HL-60 (cell line): ENCODE measurements at regions not wholly inside any gene's neighbourhood (a gene's known extent, or its start where the extent isn't known, plus 50 kb on each side); places are given as distances from the start of the nearest gene placed in this dataset.

Source experiments
- DNase-seq, 2 experiments: peaks; one replicate each; pipeline ENCODE4 v3.0.0-alpha.2; 2010 to 2020; ENCODE audit warnings: low read depth in 1 of 2, low spot score in 1 of 2
- H3K27ac ChIP-seq: fragments of 250-450 bp; sonication (Bioruptor Pico); replicated peaks from 2 replicates; pipeline ENCODE4 v1.5.1; 2020; ENCODE audit warnings: mild to moderate bottlenecking, moderate library complexity
- H3K27me3 ChIP-seq: fragments of 250-450 bp; sonication (Bioruptor Pico); 2 replicates; pipeline ENCODE4 v1.5.1; 2021; ENCODE audit warnings: mild to moderate bottlenecking, moderate library complexity; ENCODE audit not compliant: insufficient read depth, poor library complexity, severe bottlenecking
- H3K4me3 ChIP-seq: replicated peaks from 2 replicates; pipeline ENCODE4 v1.5.1; 2011; ENCODE audit warnings: mild to moderate bottlenecking, control low read depth, low read length; ENCODE audit not compliant: insufficient read depth
- GABPA ChIP-seq: IDR thresholded peaks from 2 replicates; pipeline ENCODE4 v1.6.1; 2012; ENCODE audit warnings: low read depth
- POLR2AphosphoS5 ChIP-seq: IDR thresholded peaks from 2 replicates; pipeline ENCODE4 v1.6.1; 2012; ENCODE audit warnings: low read depth
- SPI1 ChIP-seq: IDR thresholded peaks from 2 replicates; pipeline ENCODE4 v1.6.1; 2012; ENCODE audit warnings: low read depth, mild to moderate bottlenecking, borderline replicate concordance
- TF ChIP-seq, protein P1 (sequence below): IDR thresholded peaks from 2 replicates; pipeline ENCODE4 v1.6.1; 2012; ENCODE audit warnings: low read depth; ENCODE audit not compliant: insufficient replicate concordance
- TF ChIP-seq, protein P2 (sequence below): IDR thresholded peaks from one replicate; pipeline ENCODE4 v1.5.1; 2011; ENCODE audit warnings: low read length, control low read depth, inconsistent platforms; ENCODE audit not compliant: insufficient read depth

DNA sequence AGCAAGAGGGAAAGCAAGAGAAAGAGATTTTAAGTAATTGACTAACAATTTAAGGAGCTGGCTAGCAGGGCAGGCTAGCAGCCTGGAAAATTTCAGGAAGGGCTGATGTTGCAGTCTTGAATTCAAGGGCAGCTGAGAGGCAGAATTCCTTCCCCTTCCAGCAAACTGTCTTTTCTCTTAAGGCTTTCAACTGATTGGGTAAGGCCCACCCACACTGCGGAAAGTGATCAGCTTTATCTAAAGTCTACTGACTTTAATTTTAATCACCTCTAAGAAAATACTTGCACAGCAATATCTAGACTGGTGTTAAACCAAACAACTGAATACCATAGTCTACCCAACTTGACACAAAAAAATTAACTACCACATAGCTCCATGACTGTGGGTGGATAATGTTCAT is 303.9 kb downstream of the FZD1 start:
- no peak overlapping the region for H3K4me3 ChIP-seq
- no peak for DNase-seq
- peaks cover 3% of the 10 kb centered on the region for H3K27me3 ChIP-seq
- TF ChIP-seq POLR2AphosphoS5 (no peak), SPI1 (no peak), GABPA (no peak)
- TF ChIP-seq, protein P1, sequence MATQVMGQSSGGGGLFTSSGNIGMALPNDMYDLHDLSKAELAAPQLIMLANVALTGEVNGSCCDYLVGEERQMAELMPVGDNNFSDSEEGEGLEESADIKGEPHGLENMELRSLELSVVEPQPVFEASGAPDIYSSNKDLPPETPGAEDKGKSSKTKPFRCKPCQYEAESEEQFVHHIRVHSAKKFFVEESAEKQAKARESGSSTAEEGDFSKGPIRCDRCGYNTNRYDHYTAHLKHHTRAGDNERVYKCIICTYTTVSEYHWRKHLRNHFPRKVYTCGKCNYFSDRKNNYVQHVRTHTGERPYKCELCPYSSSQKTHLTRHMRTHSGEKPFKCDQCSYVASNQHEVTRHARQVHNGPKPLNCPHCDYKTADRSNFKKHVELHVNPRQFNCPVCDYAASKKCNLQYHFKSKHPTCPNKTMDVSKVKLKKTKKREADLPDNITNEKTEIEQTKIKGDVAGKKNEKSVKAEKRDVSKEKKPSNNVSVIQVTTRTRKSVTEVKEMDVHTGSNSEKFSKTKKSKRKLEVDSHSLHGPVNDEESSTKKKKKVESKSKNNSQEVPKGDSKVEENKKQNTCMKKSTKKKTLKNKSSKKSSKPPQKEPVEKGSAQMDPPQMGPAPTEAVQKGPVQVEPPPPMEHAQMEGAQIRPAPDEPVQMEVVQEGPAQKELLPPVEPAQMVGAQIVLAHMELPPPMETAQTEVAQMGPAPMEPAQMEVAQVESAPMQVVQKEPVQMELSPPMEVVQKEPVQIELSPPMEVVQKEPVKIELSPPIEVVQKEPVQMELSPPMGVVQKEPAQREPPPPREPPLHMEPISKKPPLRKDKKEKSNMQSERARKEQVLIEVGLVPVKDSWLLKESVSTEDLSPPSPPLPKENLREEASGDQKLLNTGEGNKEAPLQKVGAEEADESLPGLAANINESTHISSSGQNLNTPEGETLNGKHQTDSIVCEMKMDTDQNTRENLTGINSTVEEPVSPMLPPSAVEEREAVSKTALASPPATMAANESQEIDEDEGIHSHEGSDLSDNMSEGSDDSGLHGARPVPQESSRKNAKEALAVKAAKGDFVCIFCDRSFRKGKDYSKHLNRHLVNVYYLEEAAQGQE: no peak
- TF ChIP-seq, protein P2, sequence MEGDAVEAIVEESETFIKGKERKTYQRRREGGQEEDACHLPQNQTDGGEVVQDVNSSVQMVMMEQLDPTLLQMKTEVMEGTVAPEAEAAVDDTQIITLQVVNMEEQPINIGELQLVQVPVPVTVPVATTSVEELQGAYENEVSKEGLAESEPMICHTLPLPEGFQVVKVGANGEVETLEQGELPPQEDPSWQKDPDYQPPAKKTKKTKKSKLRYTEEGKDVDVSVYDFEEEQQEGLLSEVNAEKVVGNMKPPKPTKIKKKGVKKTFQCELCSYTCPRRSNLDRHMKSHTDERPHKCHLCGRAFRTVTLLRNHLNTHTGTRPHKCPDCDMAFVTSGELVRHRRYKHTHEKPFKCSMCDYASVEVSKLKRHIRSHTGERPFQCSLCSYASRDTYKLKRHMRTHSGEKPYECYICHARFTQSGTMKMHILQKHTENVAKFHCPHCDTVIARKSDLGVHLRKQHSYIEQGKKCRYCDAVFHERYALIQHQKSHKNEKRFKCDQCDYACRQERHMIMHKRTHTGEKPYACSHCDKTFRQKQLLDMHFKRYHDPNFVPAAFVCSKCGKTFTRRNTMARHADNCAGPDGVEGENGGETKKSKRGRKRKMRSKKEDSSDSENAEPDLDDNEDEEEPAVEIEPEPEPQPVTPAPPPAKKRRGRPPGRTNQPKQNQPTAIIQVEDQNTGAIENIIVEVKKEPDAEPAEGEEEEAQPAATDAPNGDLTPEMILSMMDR: no peak
- H3K27ac ChIP-seq: no peak overlapping the region

DNA sequence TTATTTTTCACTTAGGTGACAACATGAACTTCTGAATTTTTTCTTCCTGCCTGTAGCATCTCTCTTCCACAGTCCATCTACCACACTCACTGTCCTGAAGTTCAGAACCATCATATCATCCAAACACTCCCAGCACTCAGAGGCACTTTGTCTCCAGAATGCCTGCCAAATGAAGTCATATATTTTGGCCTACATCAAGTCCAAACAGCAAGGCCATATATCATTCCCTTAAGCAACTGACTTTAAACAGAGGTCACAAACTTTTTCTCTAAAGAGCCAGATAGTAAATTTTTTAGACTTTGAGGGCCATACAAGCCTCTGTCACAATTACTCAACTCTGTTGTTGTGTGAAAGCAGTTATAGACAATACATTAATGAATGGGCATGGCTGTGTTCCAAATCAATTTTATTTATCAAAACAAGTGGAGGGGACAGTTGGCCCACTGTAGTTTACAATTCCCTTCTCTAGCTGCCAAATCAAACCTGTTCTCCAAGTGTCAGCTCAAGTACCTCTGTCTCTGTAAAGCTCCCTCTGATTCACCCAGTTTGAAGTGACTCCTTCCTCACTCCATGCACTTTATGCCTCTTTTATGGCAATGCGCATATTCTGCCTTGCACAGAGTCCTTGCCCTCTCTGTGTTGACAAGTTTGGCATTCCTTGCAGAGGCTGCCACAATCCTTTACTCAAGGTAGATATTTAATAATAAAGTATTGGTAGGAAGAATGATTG is 305.7 kb downstream of the FZD1 start:
- DNase-seq: no peak
- H3K27ac ChIP-seq: no peak overlapping the region
- H3K27me3 ChIP-seq: no peaks in the 10 kb centered on the region
- H3K4me3 ChIP-seq: no peak overlapping the region
- TF ChIP-seq, protein P2: no peak
- TF ChIP-seq SPI1 (no peak), GABPA (no peak), POLR2AphosphoS5 (no peak)
- TF ChIP-seq, protein P1: no peak

DNA sequence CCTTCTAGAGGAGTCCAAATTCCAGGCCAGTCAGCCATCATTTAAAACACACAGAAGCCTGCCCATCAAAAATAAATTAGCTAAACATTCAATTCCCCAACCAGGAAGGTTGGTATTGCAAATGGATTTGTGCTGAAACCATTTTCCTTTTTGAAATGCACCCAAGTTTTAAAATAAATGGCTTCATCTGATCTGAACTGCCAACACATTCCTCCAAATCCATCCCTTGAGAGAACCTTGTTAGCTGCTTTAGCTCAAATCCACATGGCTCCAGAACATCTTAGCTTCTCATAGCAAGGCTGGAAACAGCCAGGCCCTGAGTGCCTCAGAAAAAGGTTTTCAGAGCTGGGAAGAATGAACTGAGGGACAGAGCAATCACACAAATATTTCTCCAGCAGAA is 306.3 kb downstream of the FZD1 start:
- H3K27ac ChIP-seq: no peak overlapping the region

More for the DNA sequence above, 306.3 kb downstream of the FZD1 start:
- H3K27me3 ChIP-seq: no peaks in the 10 kb centered on the region
- DNase-seq: no peak
- no peak overlapping the region for H3K4me3 ChIP-seq
- TF ChIP-seq POLR2AphosphoS5 (no peak), GABPA (no peak), SPI1 (no peak)
- TF ChIP-seq, protein P2: no peak
- TF ChIP-seq, protein P1: no peak
